Neuronal stem cell (in vitro differentiated cells): ENCODE measurements at regions not wholly inside any gene's neighbourhood (a gene's known extent, or its start where the extent isn't known, plus 50 kb on each side); places are given as distances from the start of the nearest gene placed in this dataset.

Experiments
- DNase-seq: peaks from one replicate; pipeline ENCODE4 v3.0.0-alpha.2; 2013; ENCODE audit warnings: low spot score
- H2AFZ ChIP-seq: one replicate; pipeline ENCODE4 v1.6.1; 2013; ENCODE audit warnings: mild to moderate bottlenecking, low read length, inconsistent platforms
- H2AK5ac ChIP-seq: 2 replicates; pipeline ENCODE4 v1.6.1; 2013; ENCODE audit warnings: low read depth, mild to moderate bottlenecking, inconsistent platforms, low read length, moderate library complexity, mixed read lengths
- H2BK120ac ChIP-seq: 2 replicates; pipeline ENCODE4 v1.6.1; 2013; ENCODE audit warnings: low read depth, mild to moderate bottlenecking, inconsistent platforms, low read length, moderate library complexity, mixed read lengths
- H2BK12ac ChIP-seq: one replicate; pipeline ENCODE4 v1.6.1; 2013; ENCODE audit warnings: low read length, inconsistent platforms
- H2BK15ac ChIP-seq: 2 replicates; pipeline ENCODE4 v1.6.1; 2013; ENCODE audit warnings: mild to moderate bottlenecking, low read length, inconsistent platforms, mixed read lengths
- H2BK5ac ChIP-seq: one replicate; pipeline ENCODE4 v1.6.1; 2013; ENCODE audit warnings: inconsistent platforms, mild to moderate bottlenecking, low read length, moderate library complexity
- H3K14ac ChIP-seq: one replicate; pipeline ENCODE4 v1.6.1; 2013; ENCODE audit warnings: low read length, inconsistent platforms
- H3K18ac ChIP-seq: 2 replicates; pipeline ENCODE4 v1.6.1; 2013; ENCODE audit warnings: low read length, inconsistent platforms
- H3K23ac ChIP-seq: 2 replicates; pipeline ENCODE4 v1.6.1; 2013; ENCODE audit warnings: low read depth, mild to moderate bottlenecking, mixed read lengths, low read length, inconsistent platforms; ENCODE audit not compliant: poor library complexity
- H3K27ac ChIP-seq: replicated peaks from 3 replicates; pipeline ENCODE4 v1.5.1; 2013; ENCODE audit warnings: low read length, inconsistent platforms
- H3K27me3 ChIP-seq, 3 experiments: 2 replicates each; pipeline ENCODE4 v1.6.1; 2013; ENCODE audit warnings: low read length in 3 of 3, mild to moderate bottlenecking in 2 of 3, inconsistent platforms in 1 of 3, low read depth in 1 of 3, mixed read lengths in 1 of 3, moderate library complexity in 1 of 3; ENCODE audit not compliant: control insufficient read depth in 3 of 3, insufficient read depth in 3 of 3
- H3K36me3 ChIP-seq, 2 donors: replicated peaks in 1 of 2; 2 replicates each; pipeline ENCODE4 v1.6.1; 2013; ENCODE audit warnings: low read length in 2 of 2; ENCODE audit not compliant: control insufficient read depth in 2 of 2, insufficient read depth in 2 of 2
- H3K4ac ChIP-seq: 2 replicates; pipeline ENCODE4 v1.6.1; 2013; ENCODE audit warnings: inconsistent platforms, mild to moderate bottlenecking, low read length, moderate library complexity
- H3K4me1 ChIP-seq, 2 donors: 1 replicate in 1 of 2; 2 replicates in 1 of 2; pipeline ENCODE4 v1.6.1; 2013; ENCODE audit warnings: low read length in 2 of 2, low read depth in 1 of 2; ENCODE audit not compliant: control insufficient read depth in 2 of 2, insufficient read depth in 1 of 2
- H3K4me2 ChIP-seq: one replicate; pipeline ENCODE4 v1.6.1; 2013; ENCODE audit warnings: mild to moderate bottlenecking, low read length, inconsistent platforms; ENCODE audit not compliant: insufficient read depth, poor library complexity, severe bottlenecking
- H3K4me3 ChIP-seq, 2 donors: 2 replicates each; pipeline ENCODE4 v1.5.1; 2013; ENCODE audit warnings: low read length in 2 of 2, mild to moderate bottlenecking in 2 of 2, inconsistent platforms in 1 of 2, moderate library complexity in 1 of 2
- H3K79me1 ChIP-seq: one replicate; pipeline ENCODE4 v1.6.1; 2013; ENCODE audit warnings: low read depth, mild to moderate bottlenecking, inconsistent platforms, low read length, moderate library complexity
- H3K9ac ChIP-seq: one replicate; pipeline ENCODE4 v1.6.1; 2013; ENCODE audit warnings: mild to moderate bottlenecking, low read depth, low read length, inconsistent platforms; ENCODE audit not compliant: poor library complexity
- H3K9me3 ChIP-seq, 2 donors: replicated peaks in 1 of 2; 2 replicates each; pipeline versions ENCODE3 to v1.6.1; 2013; ENCODE audit warnings: low read length in 2 of 2, mild to moderate bottlenecking in 2 of 2, inconsistent platforms in 1 of 2, low read depth in 1 of 2, mixed read lengths in 1 of 2, moderate library complexity in 1 of 2; ENCODE audit not compliant: control insufficient read depth in 2 of 2, insufficient read depth in 1 of 2
- H4K8ac ChIP-seq: one replicate; pipeline ENCODE4 v1.6.1; 2013; ENCODE audit warnings: low read depth, mild to moderate bottlenecking, inconsistent platforms, low read length, moderate library complexity
- H4K91ac ChIP-seq: one replicate; pipeline ENCODE4 v1.6.1; 2013; ENCODE audit warnings: low read length, low read depth, mild to moderate bottlenecking, inconsistent platforms; ENCODE audit not compliant: poor library complexity
- WGBS, 2 donors: extraction: QIAGEN DNeasy Blood & Tissue Kit; methylation state at CpG; one replicate each; pipeline ENCODE4 v1.1.7; 2013; ENCODE audit warnings: missing lambda C conversion rate in 2 of 2, mixed read lengths in 1 of 2; ENCODE audit not compliant: insufficient read length in 2 of 2, insufficient replicate concordance in 1 of 2; ENCODE audit errors: extremely low coverage in 2 of 2; 5-methylcytosine and 5-hydroxymethylcytosine counted together

GRCh38 chr3:153042088-153042487 is 119.9 kb upstream of the RAP2B start:
- no peaks in the 10 kb centered on the region for H3K79me1 ChIP-seq
- H3K27me3 ChIP-seq = no peaks in the 10 kb centered on the region
- H3K9me3 ChIP-seq = no peaks in the 10 kb centered on the region
- no peak overlapping the region for H3K4ac ChIP-seq
- H4K91ac ChIP-seq = no peak overlapping the region
- no CpG with 5 or more reads among the region's 1 CpG for WGBS, 2 donors
- H3K4me2 ChIP-seq = no peak overlapping the region
- H3K27ac ChIP-seq = no peak overlapping the region
- no peak overlapping the region for H2BK120ac ChIP-seq
- H2AK5ac ChIP-seq = no peak overlapping the region
- H3K14ac ChIP-seq = no peak overlapping the region
- no peak overlapping the region for H2BK5ac ChIP-seq
- H3K23ac ChIP-seq = no peak overlapping the region
- DNase-seq = no peak
- no peak overlapping the region for H3K4me3 ChIP-seq
- no peaks in the 10 kb centered on the region for H3K36me3 ChIP-seq
- no peak overlapping the region for H3K9ac ChIP-seq
- H2BK12ac ChIP-seq = no peak overlapping the region
- H3K4me1 ChIP-seq = peaks cover 0 to 2% of the 10 kb centered on the region in 2 donors
- H3K18ac ChIP-seq = no peak overlapping the region
- no peak overlapping the region for H4K8ac ChIP-seq
- H2AFZ ChIP-seq = no peak overlapping the region
- no peak overlapping the region for H2BK15ac ChIP-seq

- Histone ChIP-seq H2AK5ac (no peak overlapping the region), H3K18ac (no peak overlapping the region), H2BK120ac (no peak overlapping the region), H3K27me3 (no peaks in the 10 kb centered on the region), H2AFZ (no peak overlapping the region), H3K23ac (no peak overlapping the region), H3K4me2 (no peak overlapping the region), H3K4ac (no peak overlapping the region), H3K4me3 (no peak overlapping the region), H3K14ac (no peak overlapping the region), H3K36me3 (no peaks in the 10 kb centered on the region), H3K79me1 (no peaks in the 10 kb centered on the region), H3K9ac (no peak overlapping the region), H3K27ac (no peak overlapping the region), H2BK12ac (no peak overlapping the region), H4K8ac (no peak overlapping the region), H3K4me1 (no peaks in the 10 kb centered on the region), H2BK15ac (no peak overlapping the region), H4K91ac (no peak overlapping the region), H3K9me3 (no peaks in the 10 kb centered on the region), H2BK5ac (no peak overlapping the region)
- no CpG with 5 or more reads among the region's 3 CpGs for WGBS, 2 donors
- no peak for DNase-seq
Observed at GRCh38 chr3:153043729-153044328, 118.2 kb upstream of the RAP2B start.

GRCh38 chr3:153045150-153045549 is 116.9 kb upstream of the RAP2B start:
- Histone ChIP-seq H3K4me1 (no peaks in the 10 kb centered on the region), H3K79me1 (no peaks in the 10 kb centered on the region), H3K4me3 (no peak overlapping the region), H2BK15ac (no peak overlapping the region), H3K9ac (no peak overlapping the region), H2BK5ac (no peak overlapping the region), H3K23ac (no peak overlapping the region), H2AFZ (no peak overlapping the region), H2BK120ac (no peak overlapping the region), H2AK5ac (no peak overlapping the region), H3K18ac (no peak overlapping the region), H3K27ac (no peak overlapping the region), H4K8ac (no peak overlapping the region), H3K9me3 (no peaks in the 10 kb centered on the region), H3K36me3 (no peaks in the 10 kb centered on the region), H3K4me2 (no peak overlapping the region), H3K4ac (no peak overlapping the region), H3K14ac (no peak overlapping the region), H4K91ac (no peak overlapping the region), H2BK12ac (no peak overlapping the region), H3K27me3 (no peaks in the 10 kb centered on the region)
- no peak for DNase-seq

GRCh38 chr3:153050978-153051377 is 111.0 kb upstream of the RAP2B start:
- Histone ChIP-seq H3K18ac (no peak overlapping the region), H3K36me3 (no peaks in the 10 kb centered on the region), H3K27ac (no peak overlapping the region), H4K8ac (no peak overlapping the region), H4K91ac (no peak overlapping the region), H3K4me1 (no peaks in the 10 kb centered on the region), H2AFZ (no peak overlapping the region), H3K4ac (no peak overlapping the region), H3K27me3 (no peaks in the 10 kb centered on the region), H2BK5ac (no peak overlapping the region), H3K9me3 (no peaks in the 10 kb centered on the region), H3K23ac (no peak overlapping the region), H2BK12ac (no peak overlapping the region), H3K79me1 (no peaks in the 10 kb centered on the region), H3K9ac (no peak overlapping the region), H3K4me2 (no peak overlapping the region), H2BK15ac (no peak overlapping the region), H3K14ac (no peak overlapping the region), H2BK120ac (no peak overlapping the region), H3K4me3 (no peak overlapping the region), H2AK5ac (no peak overlapping the region)
- no CpG with 5 or more reads among the region's 6 CpGs for WGBS, 2 donors
- no peak for DNase-seq
